Kidney (tissue), 13 donors: ENCODE measurements at regions not wholly inside any gene's neighbourhood (a gene's known extent, or its start where the extent isn't known, plus 50 kb on each side); places are given as distances from the start of the nearest gene placed in this dataset.

ENCODE experiments used
- DNase-seq, 5 donors: peaks; one replicate each; pipeline ENCODE4 v3.0.0-alpha.2; 2013 to 2020
- FAIRE-seq: peaks from 2 replicates; lab custom pipeline; 2012; peaks lifted over from hg19 to GRCh38; lab: Jason Lieb, UNC
- H3K27ac ChIP-seq, 2 donors: one replicate each; pipeline ENCODE4 v1.7.0; 2013; ENCODE audit warnings: low read depth in 2 of 2, low read length in 2 of 2, inconsistent platforms in 1 of 2
- H3K27me3 ChIP-seq: one replicate; pipeline ENCODE4 v1.7.1; 2013; ENCODE audit warnings: low read length, inconsistent platforms; ENCODE audit not compliant: control insufficient read depth, insufficient read depth
- H3K36me3 ChIP-seq, 3 donors: one replicate each; pipeline versions ENCODE4 v1.7.0 to v1.7.1; 2013; ENCODE audit warnings: low read length in 3 of 3, control low read depth in 1 of 3, inconsistent platforms in 1 of 3; ENCODE audit not compliant: insufficient read depth in 3 of 3, control insufficient read depth in 2 of 3
- H3K4me1 ChIP-seq, 3 donors: one replicate each; pipeline versions ENCODE4 v1.7.0 to v1.7.1; 2013; ENCODE audit warnings: low read length in 3 of 3, inconsistent platforms in 1 of 3, low read depth in 1 of 3; ENCODE audit not compliant: control insufficient read depth in 2 of 3, insufficient read depth in 2 of 3
- H3K4me3 ChIP-seq, 3 donors: one replicate each; pipeline versions ENCODE4 v1.7.0 to v1.8.1; 2013; ENCODE audit warnings: low read length in 3 of 3, control low read depth in 1 of 3, inconsistent platforms in 1 of 3
- H3K9ac ChIP-seq, 3 donors: one replicate each; pipeline versions ENCODE4 v1.7.0 to v1.7.1; 2013; ENCODE audit warnings: low read length in 3 of 3, control low read depth in 1 of 3, inconsistent platforms in 1 of 3
- H3K9me3 ChIP-seq, 3 donors: one replicate each; pipeline versions ENCODE4 v1.7.0 to v1.7.1; 2013; ENCODE audit warnings: low read length in 3 of 3, control low read depth in 1 of 3, inconsistent platforms in 1 of 3; ENCODE audit not compliant: control insufficient read depth in 2 of 3, insufficient read depth in 1 of 3
- intact Hi-C: fragments of 100-400 bp; cut with DNase I; formaldehyde crosslinking; loops from one replicate; pipeline ENCODE4 v1.11.1; 2022
- TF ChIP-seq, protein P1 (sequence below): IDR thresholded peaks from 3 replicates; pipeline ENCODE4 v1.5.1; 2012; ENCODE audit warnings: mild to moderate bottlenecking, moderate library complexity, borderline replicate concordance; ENCODE audit not compliant: insufficient read depth; ENCODE audit errors: extremely low read depth
- donor health status: control.
- donor health status: control.
- donor health status: control.
- donor health status: control.
- donor health status: control.
- donor health status: DM: yes; HTN: yes; CAD: no.
- donor health status: Normal renal cell carcinoma (clear cell type).

DNA sequence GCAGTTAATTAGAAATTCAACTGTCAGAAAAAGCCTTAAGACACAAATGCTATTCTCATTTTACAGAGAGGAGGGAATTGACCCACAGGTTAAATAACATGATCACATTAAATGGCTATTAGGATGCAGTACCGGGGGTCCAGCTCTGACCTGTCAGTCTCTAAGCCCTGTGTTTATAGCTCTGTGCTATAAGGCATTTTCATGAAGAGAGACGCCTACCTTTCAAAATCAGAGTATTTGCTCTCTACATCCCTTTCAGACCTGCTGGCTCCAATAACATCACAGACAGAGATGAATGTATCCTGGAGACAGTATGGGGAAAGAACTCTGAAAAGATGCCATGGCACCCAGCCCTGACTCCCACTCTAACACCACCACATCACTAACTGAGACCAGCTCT, 189.9 kb upstream of the PRSS58 start:
- no peaks in the 10 kb centered on the region for H3K36me3 ChIP-seq
- no peak overlapping the region for H3K4me3 ChIP-seq
- DNase-seq (no peak), FAIRE-seq (no peak)
- H3K4me1 ChIP-seq: no peaks in the 10 kb centered on the region
- TF ChIP-seq, protein P1, sequence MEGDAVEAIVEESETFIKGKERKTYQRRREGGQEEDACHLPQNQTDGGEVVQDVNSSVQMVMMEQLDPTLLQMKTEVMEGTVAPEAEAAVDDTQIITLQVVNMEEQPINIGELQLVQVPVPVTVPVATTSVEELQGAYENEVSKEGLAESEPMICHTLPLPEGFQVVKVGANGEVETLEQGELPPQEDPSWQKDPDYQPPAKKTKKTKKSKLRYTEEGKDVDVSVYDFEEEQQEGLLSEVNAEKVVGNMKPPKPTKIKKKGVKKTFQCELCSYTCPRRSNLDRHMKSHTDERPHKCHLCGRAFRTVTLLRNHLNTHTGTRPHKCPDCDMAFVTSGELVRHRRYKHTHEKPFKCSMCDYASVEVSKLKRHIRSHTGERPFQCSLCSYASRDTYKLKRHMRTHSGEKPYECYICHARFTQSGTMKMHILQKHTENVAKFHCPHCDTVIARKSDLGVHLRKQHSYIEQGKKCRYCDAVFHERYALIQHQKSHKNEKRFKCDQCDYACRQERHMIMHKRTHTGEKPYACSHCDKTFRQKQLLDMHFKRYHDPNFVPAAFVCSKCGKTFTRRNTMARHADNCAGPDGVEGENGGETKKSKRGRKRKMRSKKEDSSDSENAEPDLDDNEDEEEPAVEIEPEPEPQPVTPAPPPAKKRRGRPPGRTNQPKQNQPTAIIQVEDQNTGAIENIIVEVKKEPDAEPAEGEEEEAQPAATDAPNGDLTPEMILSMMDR: no peak
- intact Hi-C loops: no loop called here
- no peak overlapping the region for H3K27ac ChIP-seq
- no peaks in the 10 kb centered on the region for H3K27me3 ChIP-seq
- H3K9ac ChIP-seq: no peak overlapping the region
- H3K9me3 ChIP-seq: no peaks in the 10 kb centered on the region

- Histone ChIP-seq H3K4me1 (no peaks in the 10 kb centered on the region), H3K27ac (no peak overlapping the region), H3K4me3 (no peak overlapping the region), H3K27me3 (no peaks in the 10 kb centered on the region), H3K36me3 (no peaks in the 10 kb centered on the region), H3K9ac (no peak overlapping the region), H3K9me3 (no peaks in the 10 kb centered on the region)
- peak in 1 of 5 donors; percentile 7 for DNase-seq
- TF ChIP-seq, protein P1: no peak
- no peak for FAIRE-seq
- intact Hi-C loops: no loop called here
These were observed 187.3 kb upstream of the PRSS58 start for GRCh38 chr7:142445019-142445686.

DNA sequence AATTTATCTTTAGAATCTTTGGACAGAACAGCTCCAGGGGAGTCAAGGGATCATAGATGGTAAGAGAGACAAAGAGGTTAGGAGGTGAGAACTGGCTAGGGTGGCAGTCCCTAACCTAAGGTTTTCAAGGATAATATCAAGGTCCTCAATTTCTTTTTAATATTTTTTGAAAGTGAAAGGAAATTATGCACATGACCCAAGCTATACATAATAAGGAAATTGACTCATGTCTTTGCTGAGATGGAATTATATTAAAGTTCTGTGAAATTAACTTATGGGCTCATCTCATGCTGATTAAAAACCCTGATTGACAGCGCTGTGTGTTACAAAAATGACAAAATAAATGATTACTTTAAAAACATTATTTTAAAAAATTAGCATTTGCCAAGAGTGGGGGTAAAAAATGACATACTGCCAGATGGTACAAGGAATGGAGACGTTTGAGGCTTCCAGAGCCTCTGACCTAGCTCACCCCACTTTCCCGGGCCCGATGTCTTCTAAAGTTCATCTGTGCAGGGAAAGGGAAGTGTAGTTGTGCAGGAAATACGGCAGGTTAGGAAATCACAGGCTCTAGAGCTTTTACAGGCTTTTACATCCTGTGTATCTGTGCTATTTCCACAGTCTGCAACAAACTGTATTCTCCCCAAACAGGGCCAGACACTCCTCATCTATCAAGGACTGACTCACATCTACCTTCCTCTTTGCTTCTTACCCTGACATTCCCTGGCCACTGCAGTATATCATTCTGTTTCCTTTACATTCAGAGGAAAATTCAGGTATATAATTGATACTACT, 185.6 kb upstream of the PRSS58 start:
- Histone ChIP-seq H3K4me1 (no peaks in the 10 kb centered on the region), H3K4me3 (no peak overlapping the region), H3K9me3 (peaks cover 0 to 5% (median 0%) of the 10 kb centered on the region in 3 donors), H3K27me3 (no peaks in the 10 kb centered on the region), H3K9ac (no peak overlapping the region), H3K27ac (no peak overlapping the region), H3K36me3 (no peaks in the 10 kb centered on the region)
- intact Hi-C loops: no loop called here
- no peak for FAIRE-seq
- no peak for DNase-seq
- TF ChIP-seq, protein P1: no peak
